Thyroid gland (tissue), 4 donors: ENCODE measurements at regions not wholly inside any gene's neighbourhood (a gene's known extent, or its start where the extent isn't known, plus 50 kb on each side); places are given as distances from the start of the nearest gene placed in this dataset.
"Not testable (repeated sequence)": the region's sequence is repeated elsewhere in the genome, so short reads cannot be mapped to it uniquely, and the experiment has no call there.

ENCODE experiments used
- DNase-seq, 2 donors: peaks; one replicate each; pipeline ENCODE4 v3.0.0-alpha.2; 2019
- H3K27ac ChIP-seq, 3 donors: fragments of 200-600 bp; sonication (generic); 1 replicate in 2 of 3; 2 replicates in 1 of 3; pipeline ENCODE4 v1.5.1; 2016 to 2019; ENCODE audit warnings: mild to moderate bottlenecking in 1 of 3, moderate library complexity in 1 of 3
- H3K27me3 ChIP-seq: fragments of 200-600 bp; sonication (generic); one replicate; pipeline ENCODE4 v1.5.1; 2019
- H3K36me3 ChIP-seq, 2 donors: fragments of 200-600 bp; sonication (generic); one replicate each; pipeline ENCODE4 v1.5.1; 2016 to 2019
- H3K4me1 ChIP-seq, 2 donors: fragments of 200-600 bp; sonication (generic); one replicate each; pipeline ENCODE4 v1.5.1; 2017 to 2019
- H3K4me3 ChIP-seq, 3 donors: fragments of 200-600 bp; sonication (generic); replicated peaks in 1 of 3; 1 replicate in 2 of 3; 2 replicates in 1 of 3; pipeline ENCODE4 v1.5.1; 2016; ENCODE audit warnings: mild to moderate bottlenecking in 1 of 3
- H3K9me3 ChIP-seq: fragments of 200-600 bp; sonication (generic); one replicate; pipeline ENCODE4 v1.5.1; 2017
- CTCF ChIP-seq, 6 experiments: fragments of 200-600 bp in 3 of 6; fragments of 450-650 bp in 3 of 6; sonication (generic) in 3 of 6; IDR thresholded peaks; one replicate each; pipeline ENCODE4 v1.5.1; 2016 to 2019; ENCODE audit warnings: antibody characterized with exemption in 6 of 6, mild to moderate bottlenecking in 2 of 6, inconsistent platforms in 1 of 6, moderate library complexity in 1 of 6
- POLR2A ChIP-seq, 2 donors: fragments of 450-650 bp; IDR thresholded peaks; one replicate each; pipeline ENCODE4 v1.6.1; 2017; ENCODE audit warnings: antibody characterized with exemption in 2 of 2, mild to moderate bottlenecking in 2 of 2, moderate library complexity in 1 of 2
- WGBS, 2 donors: methylation state at CpG; one replicate each; pipeline ENCODE4 v1.1.5; 2017; 5-methylcytosine and 5-hydroxymethylcytosine counted together
- intact Hi-C: fragments of 100-400 bp; cut with DNase I; formaldehyde crosslinking; loops from one replicate; pipeline ENCODE4 v1.15.1; 2023

DNA sequence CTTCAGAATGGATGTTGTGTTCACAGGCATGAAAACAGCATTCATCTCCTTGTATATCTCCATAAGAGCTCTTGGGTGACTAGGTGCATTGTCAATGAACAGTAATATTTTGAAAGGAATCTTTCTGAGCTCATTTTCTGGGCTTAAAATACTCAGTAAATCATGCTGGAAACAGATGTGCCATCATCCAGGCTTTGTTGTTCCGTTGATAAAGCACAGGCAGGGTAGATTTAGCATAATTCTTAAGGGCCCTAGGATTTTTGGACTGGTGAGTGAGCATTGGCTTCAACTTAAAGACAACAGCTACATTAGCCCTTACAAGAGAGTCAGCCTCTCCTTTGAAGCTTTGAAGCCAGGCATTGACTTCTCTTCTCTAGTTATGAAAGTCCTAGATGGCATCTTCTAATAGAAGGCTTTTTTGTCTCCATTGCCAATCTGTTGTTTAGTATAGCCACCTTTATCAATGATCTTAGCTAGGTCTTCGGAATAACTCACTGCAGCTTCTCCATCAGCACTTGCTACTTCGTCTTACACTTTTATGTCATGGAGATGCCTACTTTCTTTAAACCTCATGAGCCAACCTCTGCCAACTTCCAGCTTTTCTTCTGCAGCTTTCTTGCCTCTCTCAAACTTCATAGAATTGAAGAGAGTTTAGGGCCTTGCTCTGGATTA, 79.6 kb upstream of the PSMA6 start:
- Histone ChIP-seq H3K27me3 (no peaks in the 10 kb centered on the region), H3K4me1 (peaks cover 0 to 15% of the 10 kb centered on the region in 2 donors), H3K27ac (no peak overlapping the region), H3K36me3 (no peaks in the 10 kb centered on the region), H3K4me3 (no peak overlapping the region), H3K9me3 (no peaks in the 10 kb centered on the region)
- intact Hi-C loops = loop anchor here (5.0 kb wide), 1 partner anchor 200 kb away; no protein-coding TSS in a partner anchor
- DNase-seq = no peak
- WGBS, 2 donors = 89 to 90% methylated on average over 3 of the region's 3 CpGs
- TF ChIP-seq POLR2A (IDR thresholded peaks at IDR 0.05) = no peak
- TF ChIP-seq CTCF (IDR thresholded peaks at IDR 0.05) = no peak

DNA sequence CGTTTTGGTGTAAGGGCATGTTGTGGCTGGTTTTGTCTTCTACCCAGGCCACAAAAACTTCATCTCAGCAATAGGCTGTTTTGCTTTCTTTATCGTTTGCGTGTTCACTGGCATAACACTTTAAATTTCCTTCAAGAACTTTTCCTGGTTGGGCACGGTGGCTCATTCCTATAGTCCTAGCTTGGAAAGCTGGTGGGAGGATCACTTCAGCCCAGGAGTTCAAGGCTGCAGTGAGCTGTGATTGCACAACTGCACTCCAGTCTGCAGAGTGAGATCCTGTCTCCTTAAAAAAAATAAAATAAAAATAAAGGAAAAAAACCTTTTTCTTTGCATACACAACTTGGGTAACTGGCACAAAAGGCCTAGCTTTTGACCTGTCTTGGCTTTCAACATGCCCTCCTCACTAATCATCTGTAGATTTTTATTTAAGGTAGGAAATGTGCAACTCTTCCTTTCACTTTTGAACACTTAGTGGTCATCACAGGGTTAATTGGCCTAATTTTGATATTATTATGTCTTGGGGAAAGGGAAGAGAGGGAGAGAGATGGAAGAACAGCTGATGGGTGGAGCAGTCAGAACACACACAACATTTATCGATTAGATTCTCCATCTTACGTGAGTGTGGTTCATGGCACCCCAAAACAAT, 78.9 kb upstream of the PSMA6 start:
- H3K4me1 ChIP-seq = peaks cover 0 to 15% of the 10 kb centered on the region in 2 donors
- no peak overlapping the region for H3K4me3 ChIP-seq
- no peaks in the 10 kb centered on the region for H3K36me3 ChIP-seq
- intact Hi-C loops = loop anchor here (5.0 kb wide), 1 partner anchor 199 kb away; no protein-coding TSS in a partner anchor
- H3K27me3 ChIP-seq = no peaks in the 10 kb centered on the region
- H3K9me3 ChIP-seq = no peaks in the 10 kb centered on the region
- H3K27ac ChIP-seq = no peak overlapping the region
- 81 to 90% methylated on average over 6 of the region's 6 CpGs for WGBS, 2 donors
- TF ChIP-seq POLR2A (IDR thresholded peaks at IDR 0.05) = no peak
- no peak for TF ChIP-seq CTCF (IDR thresholded peaks at IDR 0.05)
- no peak for DNase-seq

GRCh38 chr14:35213869-35214387, 78.3 kb upstream of the PSMA6 start:
- Histone ChIP-seq H3K27ac (no peak overlapping the region), H3K4me3 (no peak overlapping the region)
- intact Hi-C loops = loop anchor here (5.0 kb wide), 1 partner anchor 198 kb away; no protein-coding TSS in a partner anchor

GRCh38 chr14:35214402-35214801, 77.8 kb upstream of the PSMA6 start:
- DNase-seq, H3K9me3 ChIP-seq, H3K36me3 ChIP-seq, H3K27me3 ChIP-seq, H3K27ac ChIP-seq, H3K4me3 ChIP-seq: not testable (repeated sequence)
- intact Hi-C loops = loop anchor here (5.0 kb wide), 1 partner anchor 198 kb away; no protein-coding TSS in a partner anchor
- 91 to 97% methylated on average over 4 of the region's 4 CpGs for WGBS, 2 donors
- peaks cover 0 to 15% of the 10 kb centered on the region in 2 donors for H3K4me1 ChIP-seq

More at GRCh38 chr14:35213869-35214387, 78.3 kb upstream of the PSMA6 start:
- DNase-seq = no peak
- Histone ChIP-seq H3K27me3 (no peaks in the 10 kb centered on the region), H3K9me3 (no peaks in the 10 kb centered on the region), H3K4me1 (peaks cover 0 to 15% of the 10 kb centered on the region in 2 donors), H3K36me3 (no peaks in the 10 kb centered on the region)
- no peak for TF ChIP-seq CTCF (IDR thresholded peaks at IDR 0.05)
- TF ChIP-seq POLR2A (IDR thresholded peaks at IDR 0.05) = no peak

DNA sequence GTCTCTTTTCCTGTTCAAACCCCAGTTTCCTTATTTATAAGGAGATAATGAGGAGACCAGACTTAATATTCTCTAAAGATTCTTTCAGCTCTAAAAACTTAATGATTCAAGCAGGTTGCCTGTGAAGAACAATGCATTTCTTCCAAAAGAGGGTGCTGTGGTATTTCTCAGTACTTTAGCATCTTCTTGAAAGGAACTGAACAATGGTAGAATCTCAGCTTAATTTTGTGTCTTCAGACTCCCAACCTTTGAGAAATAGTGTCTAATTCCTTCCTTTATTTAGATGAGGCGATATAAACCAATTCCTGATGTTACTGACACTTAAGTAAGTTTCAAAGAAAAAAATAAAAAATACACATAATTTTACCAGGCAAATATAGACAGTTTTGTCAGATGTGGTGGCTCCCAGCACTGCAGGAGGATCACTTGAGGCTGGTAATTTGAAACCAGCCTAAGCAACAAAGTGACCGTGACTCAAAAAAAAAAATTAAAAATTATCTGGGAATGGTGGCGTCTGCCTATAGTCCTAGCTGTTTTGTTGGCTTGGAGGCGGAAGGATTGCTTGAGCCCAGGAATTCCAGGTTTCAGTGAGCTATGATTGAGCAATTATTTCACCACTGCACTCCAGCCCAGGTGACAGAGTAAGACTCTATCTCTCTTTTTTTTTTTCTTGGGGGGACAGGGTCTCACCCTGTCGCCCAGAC, 76.9 kb upstream of the PSMA6 start:
- TF ChIP-seq POLR2A (IDR thresholded peaks at IDR 0.05) = no peak
- peak in 4 of 6 experiments; percentile 16 to 73 (median 61) for TF ChIP-seq CTCF (IDR thresholded peaks at IDR 0.05)
- Histone ChIP-seq H3K27me3 (no peaks in the 10 kb centered on the region), H3K9me3 (no peaks in the 10 kb centered on the region), H3K4me3 (no peak overlapping the region), H3K4me1 (peaks cover 0 to 15% of the 10 kb centered on the region in 2 donors), H3K27ac (peak overlapping the region in 2 of 3 donors; percentile 4 to 11), H3K36me3 (no peaks in the 10 kb centered on the region)
- 61 to 64% methylated on average over 5 of the region's 5 CpGs for WGBS, 2 donors
- DNase-seq = peak in 1 of 2 donors; percentile 5
- intact Hi-C loops = no loop called here

DNA sequence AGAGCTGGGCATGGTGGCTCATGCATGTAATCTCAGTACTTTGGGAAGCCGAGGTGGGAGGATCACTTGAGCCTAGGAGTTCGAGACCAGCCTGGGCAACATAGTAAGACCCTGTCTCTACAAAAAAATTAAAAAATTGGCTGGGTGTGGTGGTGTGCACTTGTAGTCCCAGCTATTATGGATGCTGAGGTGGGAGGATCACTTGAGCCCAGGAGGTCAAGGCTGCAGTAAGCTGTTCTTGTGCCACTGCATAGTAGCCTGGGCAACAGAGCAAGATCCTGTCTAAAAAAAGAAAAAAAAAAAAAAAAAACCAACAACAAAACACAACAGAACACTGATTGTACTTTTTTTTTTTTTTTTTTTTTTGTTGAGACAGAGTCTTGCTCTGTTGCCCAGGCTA, 74.0 kb upstream of the PSMA6 start:
- peaks cover 17 to 24% of the 10 kb centered on the region in 2 donors for H3K4me1 ChIP-seq
- H3K4me3 ChIP-seq, H3K27me3 ChIP-seq, H3K36me3 ChIP-seq, intact Hi-C loops, DNase-seq, H3K27ac ChIP-seq, H3K9me3 ChIP-seq: not testable (repeated sequence)
- WGBS, 2 donors = 98 to 100% methylated on average over 2 of the region's 2 CpGs
